ENCODE measurements at regions not wholly inside any gene's neighbourhood (a gene's known extent, or its start where the extent isn't known, plus 50 kb on each side); places are given as distances from the start of the nearest gene placed in this dataset.

GRCh38 chr9:105880517-105880916, 186.2 kb downstream of the TMEM38B start:
- no peak for TF ChIP-seq CTCF (conservative IDR thresholded peaks at IDR 0.05; ENCODE audit: low read length)
- no peak for TF ChIP-seq EZH2phosphoT487 (IDR thresholded peaks at IDR 0.05; ENCODE audit: borderline replicate concordance, low read depth, low read length)
